ENCODE measurements at regions not wholly inside any gene's neighbourhood (a gene's known extent, or its start where the extent isn't known, plus 50 kb on each side); places are given as distances from the start of the nearest gene placed in this dataset.
"Not testable (repeated sequence)": the region's sequence is repeated elsewhere in the genome, so short reads cannot be mapped to it uniquely, and the experiment has no call there.

GRCh38 chr14:44453433-44454171 is 53.5 kb downstream of the FSCB start:
- no peak for DNase-seq

- DNase-seq = not testable (repeated sequence)
Measured at GRCh38 chr14:44450232-44450631, 56.9 kb downstream of the FSCB start.

- DNase-seq = no peak
Measured at GRCh38 chr14:44449680-44450079, 57.4 kb downstream of the FSCB start.

GRCh38 chr14:44448951-44449358 is 58.1 kb downstream of the FSCB start:
- no peak for DNase-seq

GRCh38 chr14:44446965-44447364 is 60.1 kb downstream of the FSCB start:
- DNase-seq = no peak

GRCh38 chr14:44444454-44444853 is 62.6 kb downstream of the FSCB start:
- no peak for DNase-seq

GRCh38 chr14:44438936-44439335 is 68.1 kb downstream of the FSCB start:
- DNase-seq = no peak

GRCh38 chr14:44438221-44438620 is 68.9 kb downstream of the FSCB start:
- DNase-seq = no peak

GRCh38 chr14:44436458-44436857 is 70.6 kb downstream of the FSCB start:
- no peak for DNase-seq

GRCh38 chr14:44428231-44428945 is 78.7 kb downstream of the FSCB start:
- DNase-seq = no peak

- no peak for DNase-seq
Measured at GRCh38 chr14:44422699-44423098, 84.4 kb downstream of the FSCB start.

GRCh38 chr14:44420226-44420625 is 86.9 kb downstream of the FSCB start:
- peak; percentile 77 for DNase-seq

- DNase-seq = no peak
Measured at GRCh38 chr14:44418856-44419255, 88.2 kb downstream of the FSCB start.

- no peak for DNase-seq
Measured at GRCh38 chr14:44417809-44418208, 89.3 kb downstream of the FSCB start.

GRCh38 chr14:44414646-44415045 is 92.4 kb downstream of the FSCB start:
- peak; percentile 46 for DNase-seq

- DNase-seq = no peak
Measured at GRCh38 chr14:44412858-44413569, 94.1 kb downstream of the FSCB start.

- DNase-seq = peak; percentile 27
Measured at GRCh38 chr14:44405011-44405486, 102.0 kb downstream of the FSCB start.

- no peak for DNase-seq
Measured at GRCh38 chr14:44404599-44404998, 102.5 kb downstream of the FSCB start.

- DNase-seq = peak; percentile 51
Measured at GRCh38 chr14:44404036-44404435, 103.0 kb downstream of the FSCB start.

GRCh38 chr14:44403193-44403592 is 103.9 kb downstream of the FSCB start:
- no peak for DNase-seq

GRCh38 chr14:44396226-44396625 is 110.9 kb downstream of the FSCB start:
- DNase-seq = no peak

GRCh38 chr14:44392984-44393383 is 114.1 kb downstream of the FSCB start:
- DNase-seq = no peak

- DNase-seq = no peak
Measured at GRCh38 chr14:44388306-44388705, 118.8 kb downstream of the FSCB start.
